GM12872 (cell line): ENCODE measurements at regions not wholly inside any gene's neighbourhood (a gene's known extent, or its start where the extent isn't known, plus 50 kb on each side); places are given as distances from the start of the nearest gene placed in this dataset.

Experiments
- TF ChIP-seq, protein P1 (sequence below): IDR thresholded peaks from 3 replicates; pipeline ENCODE4 v1.5.1; 2011; ENCODE audit warnings: low read depth, mild to moderate bottlenecking, low read length, moderate library complexity; ENCODE audit not compliant: insufficient read depth

DNA sequence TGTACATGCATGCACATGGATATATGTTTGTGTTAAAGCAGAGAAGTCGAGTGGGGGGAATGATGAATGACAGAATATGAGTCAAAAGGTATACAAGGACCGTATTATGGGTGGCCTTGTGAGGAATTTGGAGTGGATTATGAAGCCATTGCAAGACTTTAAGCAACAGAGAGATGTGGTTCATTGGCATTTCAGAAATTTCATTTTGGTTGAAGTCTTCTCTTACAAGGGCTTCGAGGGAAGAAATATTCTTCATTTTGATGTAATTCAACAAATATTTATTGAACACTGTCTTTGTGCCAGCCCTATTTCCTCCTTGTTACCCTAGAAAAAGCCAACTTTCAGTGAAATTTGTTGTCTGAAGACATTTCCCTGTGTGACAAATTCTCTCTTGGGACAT lies 83.9 kb upstream of the SLCO6A1 start:
- TF ChIP-seq, protein P1, sequence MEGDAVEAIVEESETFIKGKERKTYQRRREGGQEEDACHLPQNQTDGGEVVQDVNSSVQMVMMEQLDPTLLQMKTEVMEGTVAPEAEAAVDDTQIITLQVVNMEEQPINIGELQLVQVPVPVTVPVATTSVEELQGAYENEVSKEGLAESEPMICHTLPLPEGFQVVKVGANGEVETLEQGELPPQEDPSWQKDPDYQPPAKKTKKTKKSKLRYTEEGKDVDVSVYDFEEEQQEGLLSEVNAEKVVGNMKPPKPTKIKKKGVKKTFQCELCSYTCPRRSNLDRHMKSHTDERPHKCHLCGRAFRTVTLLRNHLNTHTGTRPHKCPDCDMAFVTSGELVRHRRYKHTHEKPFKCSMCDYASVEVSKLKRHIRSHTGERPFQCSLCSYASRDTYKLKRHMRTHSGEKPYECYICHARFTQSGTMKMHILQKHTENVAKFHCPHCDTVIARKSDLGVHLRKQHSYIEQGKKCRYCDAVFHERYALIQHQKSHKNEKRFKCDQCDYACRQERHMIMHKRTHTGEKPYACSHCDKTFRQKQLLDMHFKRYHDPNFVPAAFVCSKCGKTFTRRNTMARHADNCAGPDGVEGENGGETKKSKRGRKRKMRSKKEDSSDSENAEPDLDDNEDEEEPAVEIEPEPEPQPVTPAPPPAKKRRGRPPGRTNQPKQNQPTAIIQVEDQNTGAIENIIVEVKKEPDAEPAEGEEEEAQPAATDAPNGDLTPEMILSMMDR, result no peak

GRCh38 chr5:102583276-102584124 lies 84.7 kb upstream of the SLCO6A1 start:
- TF ChIP-seq, protein P1, result no peak; the same call in 2 of the 3 replicates

- TF ChIP-seq, protein P1, result no peak
Observed at GRCh38 chr5:102589661-102590060, 90.9 kb upstream of the SLCO6A1 start.

- TF ChIP-seq, protein P1, result no peak
Observed at GRCh38 chr5:102590467-102590866, 91.7 kb upstream of the SLCO6A1 start.

DNA sequence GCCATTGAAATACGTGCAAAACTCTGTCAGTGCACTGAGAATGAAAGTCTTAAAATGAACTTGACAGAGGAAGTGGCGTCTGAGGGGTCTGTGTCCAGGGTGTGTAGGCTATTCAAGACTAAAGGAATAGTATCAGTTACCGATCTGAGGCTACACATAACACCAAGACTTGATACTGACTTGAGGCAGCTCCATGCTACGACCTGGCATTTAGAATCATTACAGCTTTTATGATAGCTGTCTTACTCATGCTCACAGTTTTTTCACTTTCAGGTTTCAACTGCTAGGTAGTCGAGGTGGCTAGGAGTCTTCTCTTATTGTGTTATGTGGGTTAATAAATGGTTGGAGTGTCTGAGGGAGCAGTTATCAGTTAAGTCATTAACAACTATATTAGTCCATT lies 92.8 kb upstream of the SLCO6A1 start:
- TF ChIP-seq, protein P1, result no peak

GRCh38 chr5:102594192-102594591 lies 95.4 kb upstream of the SLCO6A1 start:
- TF ChIP-seq, protein P1, result no peak

DNA sequence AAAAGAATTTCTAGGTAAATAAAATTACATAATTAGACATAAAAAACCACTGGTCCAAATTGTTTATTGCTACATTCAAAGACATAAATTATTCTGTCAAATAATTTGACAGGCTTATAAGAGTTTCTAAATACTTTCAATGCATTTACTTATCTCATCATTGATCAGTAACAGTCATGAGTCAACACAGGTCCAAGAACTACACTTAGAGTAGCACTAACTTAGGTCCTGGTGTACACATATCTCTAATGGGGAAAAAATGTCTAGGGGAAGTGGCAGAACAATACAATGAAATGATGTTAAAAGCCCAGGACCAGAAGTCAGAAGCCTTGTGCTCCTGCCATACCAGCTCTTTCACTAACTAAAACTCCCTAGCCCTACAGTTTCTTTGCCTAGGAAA lies 96.5 kb upstream of the SLCO6A1 start:
- TF ChIP-seq, protein P1, result no peak
